Esophagus squamous epithelium (tissue), 4 donors: ENCODE measurements at regions not wholly inside any gene's neighbourhood (a gene's known extent, or its start where the extent isn't known, plus 50 kb on each side); places are given as distances from the start of the nearest gene placed in this dataset.

ENCODE experiments used
- CTCF ChIP-seq, 6 experiments: fragments of 450-650 bp in 4 of 6; fragments of 200-600 bp in 2 of 6; sonication (generic) in 2 of 6; IDR thresholded peaks; one replicate each; pipeline ENCODE4 v1.5.1; 2016 to 2019; ENCODE audit warnings: antibody characterized with exemption in 6 of 6, mild to moderate bottlenecking in 4 of 6, moderate library complexity in 4 of 6
- POLR2A ChIP-seq, 4 donors: fragments of 450-650 bp; IDR thresholded peaks; one replicate each; pipeline ENCODE4 v1.6.1; 2017; ENCODE audit warnings: antibody characterized with exemption in 4 of 4, mild to moderate bottlenecking in 4 of 4, moderate library complexity in 3 of 4

- TF ChIP-seq POLR2A (IDR thresholded peaks at IDR 0.05) (no peak), CTCF (IDR thresholded peaks at IDR 0.05) (no peak)
Observed at GRCh38 chr9:81372628-81373191, 316.6 kb downstream of the TLE1 start.
